ENCODE measurements at regions not wholly inside any gene's neighbourhood (a gene's known extent, or its start where the extent isn't known, plus 50 kb on each side); places are given as distances from the start of the nearest gene placed in this dataset.
"Not testable (repeated sequence)": the region's sequence is repeated elsewhere in the genome, so short reads cannot be mapped to it uniquely, and the experiment has no call there.

- DNase-seq: no peak
Observed at GRCh38 chr6:14754751-14755513, 490.9 kb upstream of the JARID2 start.

GRCh38 chr6:14756340-14756739, 489.5 kb upstream of the JARID2 start:
- DNase-seq: no peak

GRCh38 chr6:14757014-14757413, 488.9 kb upstream of the JARID2 start:
- no peak for DNase-seq

- no peak for DNase-seq
Observed at GRCh38 chr6:14757418-14757817, 488.5 kb upstream of the JARID2 start.

- no peak for DNase-seq
Observed at GRCh38 chr6:14758421-14759081, 487.3 kb upstream of the JARID2 start.

- no peak for DNase-seq
Observed at GRCh38 chr6:14759976-14760672, 485.7 kb upstream of the JARID2 start.

- no peak for DNase-seq
Observed at GRCh38 chr6:14762077-14762476, 483.8 kb upstream of the JARID2 start.

- DNase-seq: no peak
Observed at GRCh38 chr6:14763139-14763538, 482.7 kb upstream of the JARID2 start.

GRCh38 chr6:14763616-14764015, 482.3 kb upstream of the JARID2 start:
- DNase-seq: no peak

GRCh38 chr6:14765106-14765505, 480.8 kb upstream of the JARID2 start:
- DNase-seq: no peak

- no peak for DNase-seq
Observed at GRCh38 chr6:14765721-14766390, 480.0 kb upstream of the JARID2 start.

- no peak for DNase-seq
Observed at GRCh38 chr6:14766391-14766994, 479.4 kb upstream of the JARID2 start.

- no peak for DNase-seq
Observed at GRCh38 chr6:14767226-14767625, 478.6 kb upstream of the JARID2 start.

- DNase-seq: no peak
Observed at GRCh38 chr6:14770040-14770439, 475.8 kb upstream of the JARID2 start.

- no peak for DNase-seq
Observed at GRCh38 chr6:14770572-14770971, 475.3 kb upstream of the JARID2 start.

GRCh38 chr6:14771016-14771415, 474.9 kb upstream of the JARID2 start:
- DNase-seq: no peak

- no peak for DNase-seq
Observed at GRCh38 chr6:14772188-14772587, 473.7 kb upstream of the JARID2 start.

- DNase-seq: no peak
Observed at GRCh38 chr6:14775528-14775927, 470.3 kb upstream of the JARID2 start.

- DNase-seq: no peak
Observed at GRCh38 chr6:14776307-14776706, 469.6 kb upstream of the JARID2 start.

GRCh38 chr6:14781772-14782525, 463.9 kb upstream of the JARID2 start:
- no peak for DNase-seq

- DNase-seq: not testable (repeated sequence)
Observed at GRCh38 chr6:14782921-14783464, 462.9 kb upstream of the JARID2 start.

- DNase-seq: no peak
Observed at GRCh38 chr6:14783594-14783993, 462.3 kb upstream of the JARID2 start.
